ENCODE measurements at regions not wholly inside any gene's neighbourhood (a gene's known extent, or its start where the extent isn't known, plus 50 kb on each side); places are given as distances from the start of the nearest gene placed in this dataset.

- H3K4me1 Mint-ChIP-seq = no peaks in the 10 kb centered on the region
- 90 to 100% methylated on average over 1 to 3 of the region's 3 CpGs for WGBS, 2 experiments (ENCODE audit: insufficient coverage in 1 of 2, insufficient read length in 1 of 2)
- H3K4me3 Mint-ChIP-seq = no peak overlapping the region
- Histone ChIP-seq H3K9ac (ENCODE audit: extremely low read depth, low read length, poor library complexity, severe bottlenecking) (no peak overlapping the region), H3K27me3 (ENCODE audit: control insufficient read depth, insufficient read depth, low read length, poor library complexity, severe bottlenecking) (no peaks in the 10 kb centered on the region), H3K9me3 (ENCODE audit: control insufficient read depth, low read length) (no peaks in the 10 kb centered on the region), H3K27ac (ENCODE audit: low read depth, low read length) (no peak overlapping the region), H3K36me3 (ENCODE audit: control insufficient read depth, insufficient read depth, low read length) (no peaks in the 10 kb centered on the region), H3K4me1 (ENCODE audit: control insufficient read depth, insufficient read depth, low read length) (no peaks in the 10 kb centered on the region), H3K4me3 (ENCODE audit: low read length) (no peak overlapping the region)
- no peaks in the 10 kb centered on the region for H3K36me3 Mint-ChIP-seq (ENCODE audit: low read depth)
- TF ChIP-seq CTCF (conservative IDR thresholded peaks at IDR 0.05) = no peak
- H3K9me3 Mint-ChIP-seq = peaks cover 2% of the 10 kb centered on the region
- DNase-seq = no peak
- H3K27me3 Mint-ChIP-seq (ENCODE audit: insufficient read depth) = peaks cover 2% of the 10 kb centered on the region
- no peak overlapping the region for H3K27ac Mint-ChIP-seq
Observed at GRCh38 chr2:66824926-66825325, 390.0 kb downstream of the MEIS1 start.

- H3K4me1 Mint-ChIP-seq = peaks cover 11% of the 10 kb centered on the region
- H3K27me3 Mint-ChIP-seq (ENCODE audit: insufficient read depth) = peaks cover 4% of the 10 kb centered on the region
- no peaks in the 10 kb centered on the region for H3K36me3 Mint-ChIP-seq (ENCODE audit: low read depth)
- WGBS, 2 experiments (ENCODE audit: insufficient coverage in 1 of 2, insufficient read length in 1 of 2) = 84 to 87% methylated on average over 4 of the region's 4 CpGs
- peaks cover 8% of the 10 kb centered on the region for H3K4me1 ChIP-seq (ENCODE audit: control insufficient read depth, insufficient read depth, low read length)
- no peak overlapping the region for H3K9ac ChIP-seq (ENCODE audit: extremely low read depth, low read length, poor library complexity, severe bottlenecking)
- no peaks in the 10 kb centered on the region for H3K27me3 ChIP-seq (ENCODE audit: control insufficient read depth, insufficient read depth, low read length, poor library complexity, severe bottlenecking)
- no peak overlapping the region for H3K4me3 Mint-ChIP-seq
- TF ChIP-seq CTCF (conservative IDR thresholded peaks at IDR 0.05) = no peak
- no peak overlapping the region for H3K4me3 ChIP-seq (ENCODE audit: low read length)
- DNase-seq = no peak
- H3K27ac ChIP-seq (ENCODE audit: low read depth, low read length) = no peak overlapping the region
- no peaks in the 10 kb centered on the region for H3K9me3 Mint-ChIP-seq
- no peaks in the 10 kb centered on the region for H3K36me3 ChIP-seq (ENCODE audit: control insufficient read depth, insufficient read depth, low read length)
- no peaks in the 10 kb centered on the region for H3K9me3 ChIP-seq (ENCODE audit: control insufficient read depth, low read length)
- H3K27ac Mint-ChIP-seq = no peak overlapping the region
Observed at GRCh38 chr2:66827851-66828250, 392.9 kb downstream of the MEIS1 start.

- Histone ChIP-seq H3K9me3 (ENCODE audit: control insufficient read depth, low read length) (no peaks in the 10 kb centered on the region), H3K27me3 (ENCODE audit: control insufficient read depth, insufficient read depth, low read length, poor library complexity, severe bottlenecking) (no peaks in the 10 kb centered on the region), H3K9ac (ENCODE audit: extremely low read depth, low read length, poor library complexity, severe bottlenecking) (no peak overlapping the region), H3K4me3 (ENCODE audit: low read length) (no peak overlapping the region), H3K4me1 (ENCODE audit: control insufficient read depth, insufficient read depth, low read length) (peaks cover 8% of the 10 kb centered on the region), H3K27ac (ENCODE audit: low read depth, low read length) (no peak overlapping the region), H3K36me3 (ENCODE audit: control insufficient read depth, insufficient read depth, low read length) (no peaks in the 10 kb centered on the region)
- Mint-ChIP-seq H3K27ac (no peak overlapping the region), H3K9me3 (no peaks in the 10 kb centered on the region), H3K4me3 (no peak overlapping the region), H3K4me1 (peaks cover 11% of the 10 kb centered on the region), H3K27me3 (ENCODE audit: insufficient read depth) (peaks cover 4% of the 10 kb centered on the region), H3K36me3 (ENCODE audit: low read depth) (no peaks in the 10 kb centered on the region)
- no peak for TF ChIP-seq CTCF (conservative IDR thresholded peaks at IDR 0.05)
- no peak for DNase-seq
- 91 to 92% methylated on average over 3 of the region's 3 CpGs for WGBS, 2 experiments (ENCODE audit: insufficient coverage in 1 of 2, insufficient read length in 1 of 2)
Observed at GRCh38 chr2:66828876-66829275, 394.0 kb downstream of the MEIS1 start.
